GOT3 (cell line): ENCODE measurements at regions not wholly inside any gene's neighbourhood (a gene's known extent, or its start where the extent isn't known, plus 50 kb on each side); places are given as distances from the start of the nearest gene placed in this dataset.
A peak's percentile ranks its signal among the peaks of the same experiment; 100 is the strongest.
"Not testable (repeated sequence)": the region's sequence is repeated elsewhere in the genome, so short reads cannot be mapped to it uniquely, and the experiment has no call there.

ENCODE experiments used
- DNase-seq: peaks from one replicate; lab custom pipeline; 2025; ENCODE audit warnings: mixed read lengths; lab: John Stamatoyannopoulos, UW

GRCh38 chr16:88303890-88304819 lies 78.6 kb upstream of the ZNF469 start:
- DNase-seq: peak; percentile 38

GRCh38 chr16:88305176-88305575 lies 77.6 kb upstream of the ZNF469 start:
- DNase-seq: no peak

- DNase-seq: no peak
Measured at GRCh38 chr16:88306411-88306810, 76.3 kb upstream of the ZNF469 start.

GRCh38 chr16:88306860-88307545 lies 75.8 kb upstream of the ZNF469 start:
- DNase-seq: no peak

- no peak for DNase-seq
Measured at GRCh38 chr16:88308441-88309173, 74.2 kb upstream of the ZNF469 start.

- no peak for DNase-seq
Measured at GRCh38 chr16:88309174-88309907, 73.4 kb upstream of the ZNF469 start.

GRCh38 chr16:88309908-88310265 lies 72.9 kb upstream of the ZNF469 start:
- DNase-seq: no peak

GRCh38 chr16:88310796-88311605 lies 71.8 kb upstream of the ZNF469 start:
- DNase-seq: no peak

GRCh38 chr16:88311860-88312259 lies 70.9 kb upstream of the ZNF469 start:
- not testable (repeated sequence) for DNase-seq

GRCh38 chr16:88312732-88313131 lies 70.0 kb upstream of the ZNF469 start:
- DNase-seq: no peak

- DNase-seq: no peak
Measured at GRCh38 chr16:88314991-88315542, 67.7 kb upstream of the ZNF469 start.

- no peak for DNase-seq
Measured at GRCh38 chr16:88315543-88316105, 67.1 kb upstream of the ZNF469 start.

- DNase-seq: no peak
Measured at GRCh38 chr16:88316151-88316550, 66.6 kb upstream of the ZNF469 start.

- no peak for DNase-seq
Measured at GRCh38 chr16:88316941-88317612, 65.7 kb upstream of the ZNF469 start.

- no peak for DNase-seq
Measured at GRCh38 chr16:88317613-88317965, 65.2 kb upstream of the ZNF469 start.

- no peak for DNase-seq
Measured at GRCh38 chr16:88318051-88318450, 64.7 kb upstream of the ZNF469 start.

GRCh38 chr16:88318521-88318920 lies 64.2 kb upstream of the ZNF469 start:
- no peak for DNase-seq

GRCh38 chr16:88319116-88319965 lies 63.4 kb upstream of the ZNF469 start:
- no peak for DNase-seq
